ENCODE measurements at regions not wholly inside any gene's neighbourhood (a gene's known extent, or its start where the extent isn't known, plus 50 kb on each side); places are given as distances from the start of the nearest gene placed in this dataset.

GRCh38 chr4:71867598-71867997 is 83.7 kb upstream of the GC start:
- TF ChIP-seq CTCF (conservative IDR thresholded peaks at IDR 0.05; ENCODE audit: low read length) = no peak
- TF ChIP-seq EZH2phosphoT487 (IDR thresholded peaks at IDR 0.05; ENCODE audit: borderline replicate concordance, low read depth, low read length) = no peak

Data from OCI-LY7 (cell line).